ENCODE measurements at regions not wholly inside any gene's neighbourhood (a gene's known extent, or its start where the extent isn't known, plus 50 kb on each side); places are given as distances from the start of the nearest gene placed in this dataset.

GRCh38 chr9:135356021-135356420 lies 123.6 kb upstream of the PPP1R26 start:
- no peak overlapping the region for H4K5ac ChIP-seq (ENCODE audit: low read depth, low read length)
- peaks cover 6% of the 10 kb centered on the region; the same call in 1 of the 2 replicates for H3K9me3 ChIP-seq (ENCODE audit: control insufficient read depth, insufficient read depth, low read length)
- H3K4me2 ChIP-seq (ENCODE audit: low read depth, low read length): no peak overlapping the region
- H3K56ac ChIP-seq (ENCODE audit: extremely low read depth, insufficient read depth, low read length): no peak overlapping the region
- H3K23ac ChIP-seq (ENCODE audit: low read depth, low read length): no peak overlapping the region
- H4K20me1 ChIP-seq (ENCODE audit: insufficient read depth, low read length): no peaks in the 10 kb centered on the region
- DNase-seq (no peak), ATAC-seq (ENCODE audit: low read depth) (no peak)
- intact Hi-C loops (cut with micrococcal nuclease): no loop called here
- WGBS, 2 experiments (ENCODE audit: extremely low coverage in 2 of 2, insufficient read length in 1 of 2): 79% methylated on average over 20 of the region's 26 CpGs; no CpG with 5 or more reads in 1 of the 2 experiments
- no peak overlapping the region for H2AK5ac ChIP-seq (ENCODE audit: low read depth, low read length)
- H2BK20ac ChIP-seq (ENCODE audit: low read depth, low read length): no peak overlapping the region
- no peaks in the 10 kb centered on the region for H3K4me1 ChIP-seq (ENCODE audit: control insufficient read depth, insufficient read depth, low read length)
- BruUV-seq (replicated peaks): no TSS peak
- H2AFZ ChIP-seq (replicated peaks; ENCODE audit: low read length, poor library complexity): no peak overlapping the region
- in situ Hi-C loops (cut with MboI; ENCODE audit: low sequenced_read_pairs): no loop called here
- no peak overlapping the region for H4K91ac ChIP-seq (ENCODE audit: insufficient read depth, low read depth, low read length)
- H4K8ac ChIP-seq (ENCODE audit: low read depth in 2 of 2, low read length in 2 of 2): no peak overlapping the region
- H3K14ac ChIP-seq (replicated peaks; ENCODE audit: low read depth, low read length): no peak overlapping the region
- H3K4ac ChIP-seq (ENCODE audit: low read depth, low read length): no peak overlapping the region
- no peak overlapping the region for H3K4me3 ChIP-seq (ENCODE audit: insufficient read depth, low read depth, low read length)
- no peaks in the 10 kb centered on the region for H3K9me1 ChIP-seq (ENCODE audit: insufficient read depth, low read length)
- dilution Hi-C loops (cut with HindIII; ENCODE audit: low sequenced_read_pairs, unreplicated experiment): no loop called here
- no peak overlapping the region for H2BK120ac ChIP-seq (ENCODE audit: low read depth, low read length)
- H3K36me3 ChIP-seq (ENCODE audit: control insufficient read depth, insufficient read depth, low read length): no peaks in the 10 kb centered on the region
- no peak overlapping the region for H2BK15ac ChIP-seq (ENCODE audit: low read depth, low read length)
- no peak overlapping the region for H3K27ac ChIP-seq (ENCODE audit: insufficient read depth, low read length)
- no peaks in the 10 kb centered on the region for H3K27me3 ChIP-seq (ENCODE audit: control insufficient read depth, insufficient read depth, low read length)
- no peaks in the 10 kb centered on the region for H3K79me1 ChIP-seq (ENCODE audit: low read depth in 1 of 2, low read length in 2 of 2)
- ChIA-PET CTCF (no interaction called here), POLR2A (ENCODE audit: unreplicated experiment) (no interaction called here)
- no peak overlapping the region for H3K9ac ChIP-seq (ENCODE audit: low read depth, low read length)
- TF ChIP-seq ELK1 (IDR thresholded peaks at IDR 0.05; ENCODE audit: borderline replicate concordance, low read depth, low read length) (no peak), POLR2A (IDR thresholded peaks at IDR 0.05; ENCODE audit: low read depth, low read length) (no peak), CEBPB (IDR thresholded peaks at IDR 0.05; ENCODE audit: low read depth, low read length) (no peak), RAD21 (IDR thresholded peaks at IDR 0.05; ENCODE audit: low read length) (no peak), SMC3 (IDR thresholded peaks at IDR 0.05; ENCODE audit: low read depth, low read length) (no peak), CTCF (conservative IDR thresholded peaks at IDR 0.05; ENCODE audit: low read depth, low read length) (no peak), RFX5 (IDR thresholded peaks at IDR 0.05; ENCODE audit: low read depth, low read length) (no peak), MAZ (IDR thresholded peaks at IDR 0.05; ENCODE audit: borderline replicate concordance, low read depth, low read length) (no peak), MXI1 (IDR thresholded peaks at IDR 0.05; ENCODE audit: borderline replicate concordance, low read depth, low read length) (no peak)
- TF ChIP-seq, protein P1, sequence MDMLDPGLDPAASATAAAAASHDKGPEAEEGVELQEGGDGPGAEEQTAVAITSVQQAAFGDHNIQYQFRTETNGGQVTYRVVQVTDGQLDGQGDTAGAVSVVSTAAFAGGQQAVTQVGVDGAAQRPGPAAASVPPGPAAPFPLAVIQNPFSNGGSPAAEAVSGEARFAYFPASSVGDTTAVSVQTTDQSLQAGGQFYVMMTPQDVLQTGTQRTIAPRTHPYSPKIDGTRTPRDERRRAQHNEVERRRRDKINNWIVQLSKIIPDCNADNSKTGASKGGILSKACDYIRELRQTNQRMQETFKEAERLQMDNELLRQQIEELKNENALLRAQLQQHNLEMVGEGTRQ (IDR thresholded peaks at IDR 0.05; ENCODE audit: low read depth, low read length): no peak
- H3K18ac ChIP-seq (ENCODE audit: low read depth, low read length): no peak overlapping the region
- no peak overlapping the region for H2AK9ac ChIP-seq (replicated peaks; ENCODE audit: low read depth, low read length, poor library complexity)
- no peak overlapping the region for H2BK5ac ChIP-seq (ENCODE audit: low read depth, low read length, poor library complexity, severe bottlenecking)

All from IMR-90 (cell line).